Hippocampal formation (tissue), 2 donors: ENCODE measurements at regions not wholly inside any gene's neighbourhood (a gene's known extent, or its start where the extent isn't known, plus 50 kb on each side); places are given as distances from the start of the nearest gene placed in this dataset.

ENCODE experiments used
- DNase-seq, 2 donors: peaks; one replicate each; lab custom pipeline; 2025; lab: John Stamatoyannopoulos, UW

GRCh38 chr10:45197816-45198485 is 117.5 kb downstream of the OR13A1 start:
- no peak for DNase-seq

DNA sequence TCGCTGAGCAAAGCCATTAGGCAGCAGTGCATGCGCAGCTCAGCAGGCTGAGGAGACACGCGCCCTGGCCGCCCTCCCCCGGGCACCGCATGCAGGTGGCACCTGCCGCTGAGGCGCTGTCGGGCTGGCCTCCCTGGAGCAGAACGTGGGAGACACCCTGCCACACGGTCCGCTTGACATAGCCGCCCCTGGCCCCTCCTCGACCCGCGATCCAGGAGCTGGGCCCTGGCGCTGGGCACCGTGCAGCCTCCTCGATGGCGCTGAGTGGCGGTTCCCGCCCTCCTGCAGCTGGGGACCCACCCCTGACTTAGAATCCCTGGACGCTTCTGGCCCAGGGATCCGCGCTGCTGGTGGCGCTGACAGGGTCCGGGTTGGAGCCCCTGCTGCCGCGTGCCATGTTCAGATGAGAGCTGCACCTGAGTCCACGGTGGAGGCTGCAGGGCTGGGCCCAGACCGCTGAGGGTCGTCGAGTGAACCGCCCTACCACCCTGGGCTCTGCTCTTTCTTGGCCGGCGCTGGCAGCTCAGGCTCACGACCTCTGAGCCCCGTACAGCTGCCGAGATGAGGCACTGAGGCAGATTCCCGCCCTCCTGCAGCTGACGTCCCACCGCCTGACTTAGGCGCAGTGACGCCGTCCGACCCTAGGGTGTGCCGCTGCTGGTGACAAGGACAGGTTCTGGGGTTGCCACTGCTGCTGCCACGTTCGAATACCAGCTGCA is 116.8 kb downstream of the OR13A1 start:
- DNase-seq, result no peak

- no peak for DNase-seq
Measured at GRCh38 chr10:45199205-45199740, 116.1 kb downstream of the OR13A1 start.

DNA sequence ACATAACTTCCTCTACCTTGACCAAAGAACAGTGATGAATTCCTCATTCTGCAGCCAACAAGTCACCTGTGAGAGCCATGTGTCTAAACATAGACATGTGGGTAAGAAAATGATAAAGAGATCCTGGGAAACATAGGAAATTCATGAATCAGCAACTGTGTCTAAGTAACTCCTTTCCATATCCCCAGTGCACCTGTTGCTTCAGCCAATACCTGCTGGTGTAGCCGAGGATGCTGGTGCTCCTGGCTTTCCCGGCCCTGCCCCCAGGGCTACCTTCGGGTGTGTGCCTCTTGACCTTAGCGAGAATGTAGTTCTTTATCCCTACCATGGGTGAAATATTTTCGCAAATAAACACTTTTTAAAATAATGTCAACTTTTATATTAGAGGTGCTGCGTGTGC is 114.1 kb downstream of the OR13A1 start:
- no peak for DNase-seq

- DNase-seq, result no peak
Measured at GRCh38 chr10:45202242-45202641, 113.2 kb downstream of the OR13A1 start.

DNA sequence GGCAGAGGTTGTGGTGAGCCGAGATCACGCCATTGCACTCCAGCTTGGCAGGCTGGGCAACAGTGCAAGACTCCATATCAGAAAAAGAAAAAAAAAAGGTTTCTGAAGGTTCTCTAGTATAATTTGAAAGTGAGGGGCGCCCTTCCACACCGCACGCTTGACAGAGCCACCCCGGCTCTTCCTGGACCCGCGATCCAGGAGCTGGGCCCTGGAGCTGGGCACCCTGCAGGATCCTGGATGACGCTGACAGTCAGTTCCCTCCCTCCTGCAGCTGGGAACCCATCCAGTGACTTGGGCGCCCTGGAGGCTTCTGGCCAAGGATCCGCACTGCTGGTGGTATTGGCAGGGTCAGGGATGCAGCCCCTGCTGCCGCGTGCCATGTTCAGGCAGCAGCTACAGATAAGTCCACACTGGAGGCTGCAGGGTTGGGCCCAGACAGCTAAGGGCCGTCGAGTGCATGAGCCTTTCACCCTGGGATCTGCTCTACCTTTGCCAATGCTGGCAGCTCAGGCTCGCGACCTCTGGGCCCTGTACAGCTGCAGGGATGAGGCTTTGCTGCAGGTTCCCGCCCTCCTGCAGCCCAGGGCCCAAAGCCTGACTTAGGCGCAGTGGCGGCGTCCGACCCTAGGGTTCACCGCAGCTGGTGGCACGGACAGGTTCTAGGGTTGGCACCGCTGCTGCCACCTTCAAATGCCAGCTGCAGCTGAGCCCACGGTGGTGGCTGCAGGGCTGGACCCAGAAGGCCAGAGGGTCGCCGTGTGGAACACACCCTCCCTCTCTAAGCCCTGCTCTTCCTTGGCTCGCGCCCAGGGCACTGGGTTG is 110.2 kb downstream of the OR13A1 start:
- DNase-seq, result no peak

- no peak for DNase-seq
Measured at GRCh38 chr10:45209888-45210287, 105.5 kb downstream of the OR13A1 start.

GRCh38 chr10:45211576-45211975 is 103.8 kb downstream of the OR13A1 start:
- DNase-seq, result no peak

GRCh38 chr10:45219416-45219815 is 96.0 kb downstream of the OR13A1 start:
- DNase-seq, result no peak

- DNase-seq, result no peak
Measured at GRCh38 chr10:45220931-45221330, 94.5 kb downstream of the OR13A1 start.

GRCh38 chr10:45224219-45224841 is 91.1 kb downstream of the OR13A1 start:
- no peak for DNase-seq

DNA sequence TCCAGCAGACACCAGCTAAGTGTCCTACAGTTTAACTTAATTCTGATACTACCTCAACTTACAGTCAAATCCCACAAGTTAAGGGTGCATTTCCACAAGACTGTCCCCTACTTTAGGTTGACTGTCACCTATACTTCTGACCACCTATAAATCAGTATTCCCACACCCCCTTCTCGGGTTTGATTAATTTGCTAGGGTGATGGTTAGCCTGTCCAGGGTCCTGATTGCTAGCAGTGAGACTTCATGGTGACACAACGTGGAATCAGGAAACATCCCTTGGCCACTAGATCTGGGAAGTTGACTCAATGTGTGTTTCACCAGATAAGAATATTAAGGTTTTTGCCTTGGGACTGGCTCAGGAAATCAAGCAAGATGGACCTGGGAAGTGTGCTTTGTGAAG is 88.4 kb downstream of the OR13A1 start:
- DNase-seq, result no peak

- no peak for DNase-seq
Measured at GRCh38 chr10:45227456-45227855, 88.0 kb downstream of the OR13A1 start.

- no peak for DNase-seq
Measured at GRCh38 chr10:45229823-45230222, 85.6 kb downstream of the OR13A1 start.

- peak; percentile 57 to 85 for DNase-seq
Measured at GRCh38 chr10:45235260-45235769, 80.1 kb downstream of the OR13A1 start.

DNA sequence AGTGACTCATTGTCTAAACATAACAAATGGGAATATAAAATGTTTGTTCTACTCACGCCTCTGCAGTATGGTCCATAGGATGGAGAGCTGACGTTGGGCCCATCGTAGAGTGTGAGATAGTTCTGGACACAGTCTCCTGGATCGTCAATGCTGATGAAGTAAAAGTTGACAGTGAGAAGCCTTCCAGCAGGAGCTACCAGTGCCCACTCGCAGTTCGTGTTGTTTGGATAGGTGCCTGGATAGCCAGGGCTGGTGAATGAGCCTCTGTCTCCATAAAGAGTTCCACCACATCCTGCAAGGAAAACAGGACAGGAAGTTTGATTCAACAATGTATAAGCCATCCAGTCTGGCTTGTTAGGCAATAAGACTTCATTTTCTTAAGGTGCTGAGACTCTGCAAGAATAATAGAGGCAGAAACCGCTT is 79.6 kb downstream of the OR13A1 start:
- no peak for DNase-seq

DNA sequence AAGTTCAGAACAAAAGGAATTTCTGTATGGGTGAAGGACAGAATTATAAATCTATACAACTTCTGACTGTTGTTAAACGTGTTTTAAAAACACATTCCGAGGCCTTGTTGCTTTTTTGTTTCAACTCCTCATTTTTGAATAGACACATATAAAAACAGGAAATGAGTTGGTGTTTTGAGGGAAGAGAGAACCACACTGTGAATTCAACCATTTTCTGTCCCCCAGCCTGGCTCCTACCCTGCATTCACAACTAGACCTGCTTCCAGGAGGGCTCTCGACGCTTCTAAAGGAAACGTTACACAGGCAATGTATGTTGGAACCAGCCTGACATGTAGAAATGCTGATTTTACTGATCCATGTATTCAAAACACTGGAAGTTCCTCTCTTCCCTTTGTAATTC is 76.5 kb downstream of the OR13A1 start:
- no peak for DNase-seq

GRCh38 chr10:45239642-45240041 is 75.8 kb downstream of the OR13A1 start:
- no peak for DNase-seq

GRCh38 chr10:45241865-45242520 is 73.4 kb downstream of the OR13A1 start:
- DNase-seq, result no peak

DNA sequence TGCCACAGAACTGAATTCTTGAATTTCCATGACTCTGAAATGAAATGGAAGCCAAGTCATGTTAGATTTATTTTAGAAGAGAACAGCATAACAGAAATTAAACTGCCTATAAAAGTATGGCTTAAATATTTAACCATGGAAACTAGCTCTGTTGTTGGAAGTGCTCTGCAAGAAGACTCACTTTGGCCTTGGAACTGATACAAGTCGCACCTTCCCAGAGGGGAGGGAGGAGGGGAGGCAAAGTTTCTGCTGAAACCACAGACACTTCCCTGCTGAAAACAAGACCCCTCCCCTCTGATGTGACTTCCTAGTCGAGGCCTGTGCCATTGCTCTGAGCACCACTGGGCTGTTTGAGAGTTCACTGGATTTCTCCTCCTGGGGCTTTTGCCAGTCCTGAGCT is 72.1 kb downstream of the OR13A1 start:
- no peak for DNase-seq

DNA sequence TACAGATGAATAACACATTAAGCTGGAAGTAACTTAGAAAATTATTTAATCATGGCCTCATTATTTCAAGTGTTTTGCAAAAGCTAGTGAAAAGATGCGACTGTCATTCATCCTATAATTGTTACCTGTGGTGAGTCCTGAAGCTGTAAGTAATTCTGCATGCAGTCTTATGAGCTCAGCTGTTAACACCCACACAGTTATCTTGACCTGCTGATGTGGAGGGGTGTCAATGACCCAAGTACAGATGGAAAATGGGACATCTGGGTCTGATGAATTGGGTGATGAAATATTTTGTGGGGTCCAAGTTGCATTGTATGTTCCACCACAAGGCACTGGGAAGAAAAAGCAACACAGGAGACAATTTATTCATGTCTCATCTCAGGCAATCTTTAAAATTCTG is 68.9 kb downstream of the OR13A1 start:
- DNase-seq, result no peak
